ENCODE measurements at regions not wholly inside any gene's neighbourhood (a gene's known extent, or its start where the extent isn't known, plus 50 kb on each side); places are given as distances from the start of the nearest gene placed in this dataset.

GRCh38 chr3:163541629-163542028 lies 1536.7 kb downstream of the SI start:
- TF ChIP-seq POLR2A (IDR thresholded peaks at IDR 0.05) = no peak
- no peak for TF ChIP-seq CTCF (IDR thresholded peaks at IDR 0.05)

All from heart left ventricle (tissue), 13 donors.